ENCODE measurements at regions not wholly inside any gene's neighbourhood (a gene's known extent, or its start where the extent isn't known, plus 50 kb on each side); places are given as distances from the start of the nearest gene placed in this dataset.

DNA sequence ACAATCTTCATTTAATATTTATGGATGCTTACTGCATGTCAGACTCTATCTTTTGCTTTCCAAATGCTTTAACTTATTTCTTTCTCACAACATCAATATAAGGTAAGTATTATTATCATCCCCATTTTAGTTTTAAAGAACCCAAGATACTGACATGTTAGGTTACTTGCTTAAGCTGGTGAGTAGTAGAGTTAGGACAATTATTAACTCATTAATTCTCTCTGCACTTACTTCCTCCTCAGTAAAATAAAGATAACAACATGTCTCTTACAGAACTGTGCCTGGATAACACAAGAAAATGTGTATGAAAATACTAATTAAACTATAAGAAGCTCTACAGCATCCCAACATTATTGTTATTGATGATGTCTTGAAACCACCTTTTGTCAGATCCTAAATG lies 359.1 kb upstream of the CHST9 start:
- CTCF ChIA-PET = interaction anchor here (1.3 kb wide), 1 partner anchor 14 kb away, joined by 3 read pairs; no protein-coding TSS in a partner anchor
- in situ Hi-C loops (cut with MboI) (no loop called here), intact Hi-C loops (cut with micrococcal nuclease; ENCODE audit: unreplicated experiment) (no loop called here)
- no TSS peak for BruUV-seq (replicated peaks)
- Histone ChIP-seq H2AFZ (ENCODE audit: control insufficient read depth, low read depth, low read length) (no peak overlapping the region), H3K9me3 (replicated peaks; ENCODE audit: control insufficient read depth, insufficient read depth, low read length) (no peaks in the 10 kb centered on the region), H3K79me2 (ENCODE audit: control insufficient read depth, insufficient read depth, low read length) (no peaks in the 10 kb centered on the region), H3K36me3 (ENCODE audit: control insufficient read depth in 2 of 2, insufficient read depth in 2 of 2, low read length in 1 of 2) (no peaks in the 10 kb centered on the region), H3K27ac (ENCODE audit: control insufficient read depth, insufficient read depth) (no peak overlapping the region), H3K4me3 (no peak overlapping the region), H3K9ac (ENCODE audit: control insufficient read depth, insufficient read depth, low read length) (no peak overlapping the region), H3K4me1 (ENCODE audit: control insufficient read depth, insufficient read depth, low read length) (no peaks in the 10 kb centered on the region), H4K20me1 (ENCODE audit: control insufficient read depth, insufficient read depth) (no peaks in the 10 kb centered on the region), H3K27me3 (replicated peaks in 1 of 2; ENCODE audit: control insufficient read depth in 2 of 2, insufficient read depth in 2 of 2, low read length in 1 of 2) (no peaks in the 10 kb centered on the region), H3K4me2 (ENCODE audit: control insufficient read depth, insufficient read depth) (no peak overlapping the region)
- POLR2A ChIA-PET = no interaction called here
- RAD21 ChIA-PET (ENCODE audit: unreplicated experiment) = no interaction called here
- ATAC-seq = no peak
- FAIRE-seq = no peak
- TF ChIP-seq EZH2 (IDR thresholded peaks at IDR 0.05; ENCODE audit: borderline replicate concordance, control insufficient read depth, low read depth, low read length) (no peak), MTA2 (IDR thresholded peaks at IDR 0.05; ENCODE audit: low read depth) (no peak), POU2F2 (IDR thresholded peaks at IDR 0.05; ENCODE audit: borderline replicate concordance, low read depth, low read length) (no peak), SUZ12 (IDR thresholded peaks at IDR 0.05; ENCODE audit: unreplicated experiment) (no peak), GATAD2B (conservative IDR thresholded peaks at IDR 0.05; ENCODE audit: low read depth) (no peak), LARP7 (IDR thresholded peaks at IDR 0.05) (no peak), POLR2A (IDR thresholded peaks at IDR 0.05; ENCODE audit: low read depth, low read length) (no peak), WRNIP1 (IDR thresholded peaks at IDR 0.05; ENCODE audit: borderline replicate concordance, low read depth, low read length) (no peak), CHD2 (IDR thresholded peaks at IDR 0.05; ENCODE audit: borderline replicate concordance, low read depth, low read length) (no peak), TBL1XR1 (IDR thresholded peaks at IDR 0.05; ENCODE audit: low read depth, low read length) (no peak), POLR2AphosphoS2 (IDR thresholded peaks at IDR 0.05; ENCODE audit: low read depth, low read length) (no peak), FOS (IDR thresholded peaks at IDR 0.05; ENCODE audit: borderline replicate concordance, extremely low read depth, insufficient read length) (no peak), EED (IDR thresholded peaks at IDR 0.05; ENCODE audit: low read depth) (no peak)
- TF ChIP-seq, protein P1, sequence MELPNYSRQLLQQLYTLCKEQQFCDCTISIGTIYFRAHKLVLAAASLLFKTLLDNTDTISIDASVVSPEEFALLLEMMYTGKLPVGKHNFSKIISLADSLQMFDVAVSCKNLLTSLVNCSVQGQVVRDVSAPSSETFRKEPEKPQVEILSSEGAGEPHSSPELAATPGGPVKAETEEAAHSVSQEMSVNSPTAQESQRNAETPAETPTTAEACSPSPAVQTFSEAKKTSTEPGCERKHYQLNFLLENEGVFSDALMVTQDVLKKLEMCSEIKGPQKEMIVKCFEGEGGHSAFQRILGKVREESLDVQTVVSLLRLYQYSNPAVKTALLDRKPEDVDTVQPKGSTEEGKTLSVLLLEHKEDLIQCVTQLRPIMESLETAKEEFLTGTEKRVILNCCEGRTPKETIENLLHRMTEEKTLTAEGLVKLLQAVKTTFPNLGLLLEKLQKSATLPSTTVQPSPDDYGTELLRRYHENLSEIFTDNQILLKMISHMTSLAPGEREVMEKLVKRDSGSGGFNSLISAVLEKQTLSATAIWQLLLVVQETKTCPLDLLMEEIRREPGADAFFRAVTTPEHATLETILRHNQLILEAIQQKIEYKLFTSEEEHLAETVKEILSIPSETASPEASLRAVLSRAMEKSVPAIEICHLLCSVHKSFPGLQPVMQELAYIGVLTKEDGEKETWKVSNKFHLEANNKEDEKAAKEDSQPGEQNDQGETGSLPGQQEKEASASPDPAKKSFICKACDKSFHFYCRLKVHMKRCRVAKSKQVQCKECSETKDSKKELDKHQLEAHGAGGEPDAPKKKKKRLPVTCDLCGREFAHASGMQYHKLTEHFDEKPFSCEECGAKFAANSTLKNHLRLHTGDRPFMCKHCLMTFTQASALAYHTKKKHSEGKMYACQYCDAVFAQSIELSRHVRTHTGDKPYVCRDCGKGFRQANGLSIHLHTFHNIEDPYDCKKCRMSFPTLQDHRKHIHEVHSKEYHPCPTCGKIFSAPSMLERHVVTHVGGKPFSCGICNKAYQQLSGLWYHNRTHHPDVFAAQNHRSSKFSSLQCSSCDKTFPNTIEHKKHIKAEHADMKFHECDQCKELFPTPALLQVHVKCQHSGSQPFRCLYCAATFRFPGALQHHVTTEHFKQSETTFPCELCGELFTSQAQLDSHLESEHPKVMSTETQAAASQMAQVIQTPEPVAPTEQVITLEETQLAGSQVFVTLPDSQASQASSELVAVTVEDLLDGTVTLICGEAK (IDR thresholded peaks at IDR 0.05; ENCODE audit: borderline replicate concordance) = no peak
- TF ChIP-seq, protein P2, sequence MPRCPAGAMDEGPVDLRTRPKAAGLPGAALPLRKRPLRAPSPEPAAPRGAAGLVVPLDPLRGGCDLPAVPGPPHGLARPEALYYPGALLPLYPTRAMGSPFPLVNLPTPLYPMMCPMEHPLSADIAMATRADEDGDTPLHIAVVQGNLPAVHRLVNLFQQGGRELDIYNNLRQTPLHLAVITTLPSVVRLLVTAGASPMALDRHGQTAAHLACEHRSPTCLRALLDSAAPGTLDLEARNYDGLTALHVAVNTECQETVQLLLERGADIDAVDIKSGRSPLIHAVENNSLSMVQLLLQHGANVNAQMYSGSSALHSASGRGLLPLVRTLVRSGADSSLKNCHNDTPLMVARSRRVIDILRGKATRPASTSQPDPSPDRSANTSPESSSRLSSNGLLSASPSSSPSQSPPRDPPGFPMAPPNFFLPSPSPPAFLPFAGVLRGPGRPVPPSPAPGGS (IDR thresholded peaks at IDR 0.05; ENCODE audit: borderline replicate concordance, insufficient read depth, low read depth, low read length, poor library complexity, severe bottlenecking) = no peak
- SMC1A ChIA-PET (ENCODE audit: uncharacterized antibody, unreplicated experiment) = no interaction called here
- no peak for DNase-seq (ENCODE audit: low read depth, low spot score)

Data from GM12878 (cell line).